ENCODE measurements at regions not wholly inside any gene's neighbourhood (a gene's known extent, or its start where the extent isn't known, plus 50 kb on each side); places are given as distances from the start of the nearest gene placed in this dataset.

- TF ChIP-seq CTCF (conservative IDR thresholded peaks at IDR 0.05): no peak
- TF ChIP-seq ZFX (IDR thresholded peaks at IDR 0.05): no peak
Observed at GRCh38 chr6:25028328-25028727, 92.6 kb upstream of the RIPOR2 start.

Measured in C4-2B (cell line).